ENCODE measurements at regions not wholly inside any gene's neighbourhood (a gene's known extent, or its start where the extent isn't known, plus 50 kb on each side); places are given as distances from the start of the nearest gene placed in this dataset.

- Histone ChIP-seq H3K4me1 (ENCODE audit: control insufficient read depth in 4 of 4, insufficient read depth in 4 of 4, low read length in 3 of 4) (no peaks in the 10 kb centered on the region), H3K4me3 (ENCODE audit: low read depth in 1 of 3, low read length in 3 of 3) (no peak overlapping the region), H3K27me3 (ENCODE audit: control insufficient read depth in 4 of 4, insufficient read depth in 4 of 4, low read length in 3 of 4) (no peaks in the 10 kb centered on the region), H3K36me3 (ENCODE audit: control insufficient read depth in 4 of 4, insufficient read depth in 3 of 4, low read depth in 1 of 4, low read length in 3 of 4) (no peaks in the 10 kb centered on the region), H3K27ac (ENCODE audit: low read depth in 1 of 2, low read length in 2 of 2) (no peak overlapping the region), H3K9ac (ENCODE audit: low read depth in 1 of 2, low read length in 2 of 2) (no peak overlapping the region), H3K9me3 (ENCODE audit: control insufficient read depth in 4 of 4, low read length in 3 of 4) (no peaks in the 10 kb centered on the region)
- 86% methylated on average over 4 of the region's 4 CpGs for WGBS
- TF ChIP-seq HNF4A (conservative IDR thresholded peaks at IDR 0.05) (no peak), RAD21 (IDR thresholded peaks at IDR 0.05) (no peak), FOXA1 (IDR thresholded peaks at IDR 0.05) (no peak), FOXA2 (IDR thresholded peaks at IDR 0.05) (no peak), RXRA (IDR thresholded peaks at IDR 0.05) (no peak), JUND (IDR thresholded peaks at IDR 0.05) (no peak), MAX (IDR thresholded peaks at IDR 0.05) (no peak), HNF4G (IDR thresholded peaks at IDR 0.05) (no peak), REST (IDR thresholded peaks at IDR 0.05) (no peak), YY1 (IDR thresholded peaks at IDR 0.05) (no peak), CTCF (IDR thresholded peaks at IDR 0.05; ENCODE audit: low read depth, low read length, missing input control) (no peak), TAF1 (conservative IDR thresholded peaks at IDR 0.05) (no peak), EGR1 (IDR thresholded peaks at IDR 0.05; ENCODE audit: low read depth in 2 of 2) (no peak), SP1 (IDR thresholded peaks at IDR 0.05) (no peak), ATF3 (IDR thresholded peaks at IDR 0.05) (no peak), ZBTB33 (IDR thresholded peaks at IDR 0.05) (no peak), GABPA (IDR thresholded peaks at IDR 0.05 in 1 of 2, conservative IDR thresholded peaks at IDR 0.05 in 1 of 2) (no peak), NR2F2 (IDR thresholded peaks at IDR 0.05) (no peak)
- DNase-seq (ENCODE audit: low spot score), result no peak
Observed at GRCh38 chr5:10081584-10081983, 168.1 kb downstream of the ATPSCKMT start.
